ENCODE measurements at regions not wholly inside any gene's neighbourhood (a gene's known extent, or its start where the extent isn't known, plus 50 kb on each side); places are given as distances from the start of the nearest gene placed in this dataset.

DNA sequence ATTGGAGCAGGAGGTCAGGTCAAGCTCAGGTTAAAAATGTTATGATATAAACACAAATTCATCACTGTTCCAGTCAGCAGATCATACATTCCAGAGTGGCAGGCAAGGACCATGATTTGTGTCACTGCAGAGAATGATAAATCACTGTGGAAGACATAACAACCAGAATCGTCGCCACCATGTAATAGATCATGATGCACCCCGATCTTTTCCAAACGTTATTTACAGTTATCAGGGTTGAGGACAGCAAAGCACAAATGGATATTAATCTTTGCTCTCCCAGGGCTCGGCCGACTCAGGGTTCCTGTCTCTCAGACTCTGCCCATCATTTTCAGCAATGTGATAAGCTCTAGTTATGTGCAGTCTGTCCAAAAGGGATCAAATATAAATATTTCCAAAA, 122.7 kb downstream of the ZBTB18 start:
- FAIRE-seq = no peak

DNA sequence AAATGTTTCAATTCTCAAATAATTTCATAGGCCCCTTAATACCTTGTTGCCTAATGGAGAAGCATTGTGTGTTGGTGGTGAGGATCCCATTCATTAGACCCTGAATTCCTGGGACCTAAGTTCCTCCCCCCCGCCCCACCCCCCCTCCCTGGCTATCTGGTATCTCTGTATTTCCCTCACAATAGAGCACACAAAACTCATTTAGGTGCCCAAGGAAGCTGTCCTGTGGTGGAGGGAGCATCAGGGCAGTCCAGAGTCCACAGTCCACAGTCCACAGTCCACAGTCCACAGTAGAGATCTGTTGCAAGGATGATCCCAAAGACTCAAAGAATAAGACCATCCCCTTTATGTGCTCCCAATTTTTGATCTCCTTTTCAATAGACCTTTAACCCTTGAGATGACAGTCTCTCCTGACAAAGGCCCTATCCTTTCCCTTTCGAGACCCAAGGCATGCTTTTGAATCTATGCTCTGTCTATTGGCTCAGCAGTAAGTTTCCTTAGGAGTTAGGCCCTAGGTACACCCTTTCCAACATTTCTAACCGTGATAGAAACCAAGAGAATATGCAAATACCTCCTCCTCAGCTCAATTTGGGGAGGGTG, 123.9 kb downstream of the ZBTB18 start:
- H3K9me3 ChIP-seq (ENCODE audit: insufficient read depth, low read depth, low read length) = no peaks in the 10 kb centered on the region
- Mint-ChIP-seq H3K27ac (ENCODE audit: unreplicated experiment) (no peak overlapping the region), H3K36me3 (ENCODE audit: low read depth, unreplicated experiment) (no peaks in the 10 kb centered on the region), H3K4me3 (ENCODE audit: unreplicated experiment) (no peak overlapping the region), H3K4me1 (ENCODE audit: low read depth, unreplicated experiment) (peaks cover 2% of the 10 kb centered on the region), H3K27me3 (ENCODE audit: low read depth, unreplicated experiment) (peaks cover 2% of the 10 kb centered on the region), H3K9me3 (ENCODE audit: unreplicated experiment) (peaks cover 2% of the 10 kb centered on the region)
- no peak overlapping the region for H3K27ac ChIP-seq (ENCODE audit: low read depth, low read length)
- H3K36me3 ChIP-seq (ENCODE audit: insufficient read depth, low read length) = no peaks in the 10 kb centered on the region
- no peaks in the 10 kb centered on the region for H3K27me3 ChIP-seq (ENCODE audit: insufficient read depth, low read length)
- H3K79me2 ChIP-seq (ENCODE audit: insufficient read depth, low read length) = no peaks in the 10 kb centered on the region
- DNase-seq (ENCODE audit: low read depth) (no peak), FAIRE-seq (no peak)
- TF ChIP-seq, protein P1, sequence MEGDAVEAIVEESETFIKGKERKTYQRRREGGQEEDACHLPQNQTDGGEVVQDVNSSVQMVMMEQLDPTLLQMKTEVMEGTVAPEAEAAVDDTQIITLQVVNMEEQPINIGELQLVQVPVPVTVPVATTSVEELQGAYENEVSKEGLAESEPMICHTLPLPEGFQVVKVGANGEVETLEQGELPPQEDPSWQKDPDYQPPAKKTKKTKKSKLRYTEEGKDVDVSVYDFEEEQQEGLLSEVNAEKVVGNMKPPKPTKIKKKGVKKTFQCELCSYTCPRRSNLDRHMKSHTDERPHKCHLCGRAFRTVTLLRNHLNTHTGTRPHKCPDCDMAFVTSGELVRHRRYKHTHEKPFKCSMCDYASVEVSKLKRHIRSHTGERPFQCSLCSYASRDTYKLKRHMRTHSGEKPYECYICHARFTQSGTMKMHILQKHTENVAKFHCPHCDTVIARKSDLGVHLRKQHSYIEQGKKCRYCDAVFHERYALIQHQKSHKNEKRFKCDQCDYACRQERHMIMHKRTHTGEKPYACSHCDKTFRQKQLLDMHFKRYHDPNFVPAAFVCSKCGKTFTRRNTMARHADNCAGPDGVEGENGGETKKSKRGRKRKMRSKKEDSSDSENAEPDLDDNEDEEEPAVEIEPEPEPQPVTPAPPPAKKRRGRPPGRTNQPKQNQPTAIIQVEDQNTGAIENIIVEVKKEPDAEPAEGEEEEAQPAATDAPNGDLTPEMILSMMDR (IDR thresholded peaks at IDR 0.05; ENCODE audit: insufficient read depth, low read depth, low read length) = no peak
- no peak overlapping the region for H2AFZ ChIP-seq (ENCODE audit: low read depth, low read length)
- H3K4me1 ChIP-seq (ENCODE audit: insufficient read depth, low read length) = no peaks in the 10 kb centered on the region
- no peak overlapping the region for H3K9ac ChIP-seq (ENCODE audit: low read length)
- H4K20me1 ChIP-seq (ENCODE audit: insufficient read depth, low read length) = no peaks in the 10 kb centered on the region
- H3K4me2 ChIP-seq (ENCODE audit: low read length) = no peak overlapping the region
- H3K4me3 ChIP-seq (ENCODE audit: insufficient read depth, low read depth, low read length) = no peak overlapping the region

More for the DNA sequence above, 122.7 kb downstream of the ZBTB18 start:
- Histone ChIP-seq H4K20me1 (ENCODE audit: insufficient read depth, low read length) (no peaks in the 10 kb centered on the region), H3K9me3 (ENCODE audit: insufficient read depth, low read depth, low read length) (no peaks in the 10 kb centered on the region), H3K4me3 (ENCODE audit: insufficient read depth, low read depth, low read length) (no peak overlapping the region), H3K27me3 (ENCODE audit: insufficient read depth, low read length) (no peaks in the 10 kb centered on the region), H2AFZ (ENCODE audit: low read depth, low read length) (no peak overlapping the region), H3K36me3 (ENCODE audit: insufficient read depth, low read length) (no peaks in the 10 kb centered on the region), H3K4me2 (ENCODE audit: low read length) (no peak overlapping the region), H3K9ac (ENCODE audit: low read length) (no peak overlapping the region), H3K79me2 (ENCODE audit: insufficient read depth, low read length) (no peaks in the 10 kb centered on the region), H3K4me1 (ENCODE audit: insufficient read depth, low read length) (no peaks in the 10 kb centered on the region), H3K27ac (ENCODE audit: low read depth, low read length) (no peak overlapping the region)
- no peaks in the 10 kb centered on the region for H3K36me3 Mint-ChIP-seq (ENCODE audit: low read depth, unreplicated experiment)
- H3K4me1 Mint-ChIP-seq (ENCODE audit: low read depth, unreplicated experiment) = peaks cover 2% of the 10 kb centered on the region
- no peak overlapping the region for H3K4me3 Mint-ChIP-seq (ENCODE audit: unreplicated experiment)
- no peak overlapping the region for H3K27ac Mint-ChIP-seq (ENCODE audit: unreplicated experiment)
- peak; percentile 54 for DNase-seq (ENCODE audit: low read depth)
- H3K27me3 Mint-ChIP-seq (ENCODE audit: low read depth, unreplicated experiment) = peaks cover 2% of the 10 kb centered on the region
- peaks cover 2% of the 10 kb centered on the region for H3K9me3 Mint-ChIP-seq (ENCODE audit: unreplicated experiment)
- TF ChIP-seq EZH2 (IDR thresholded peaks at IDR 0.05; ENCODE audit: insufficient read depth, low read length) = no peak
- TF ChIP-seq, protein P1 (IDR thresholded peaks at IDR 0.05; ENCODE audit: insufficient read depth, low read depth, low read length) = no peak

DNA sequence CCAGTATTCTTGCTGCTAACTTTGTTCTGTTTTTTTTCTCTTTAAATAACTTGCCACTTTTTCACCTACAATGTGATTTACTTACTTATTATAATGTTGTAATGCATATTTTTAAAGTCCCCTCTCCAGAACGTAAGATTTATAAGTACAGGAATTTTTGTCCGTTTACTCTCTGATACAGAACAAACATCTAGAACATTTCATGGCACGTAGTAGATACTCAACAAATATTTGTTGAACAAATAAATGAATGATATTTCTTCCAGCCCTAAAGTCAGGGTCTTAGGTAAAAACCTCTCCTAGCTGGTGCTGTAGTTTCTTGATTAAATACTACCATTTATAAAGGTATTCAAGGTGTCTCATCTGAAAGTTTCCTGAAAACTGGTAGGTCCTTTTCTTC, 125.1 kb downstream of the ZBTB18 start:
- H3K27me3 ChIP-seq (ENCODE audit: insufficient read depth, low read length) = no peaks in the 10 kb centered on the region
- Mint-ChIP-seq H3K27ac (ENCODE audit: unreplicated experiment) (no peak overlapping the region), H3K36me3 (ENCODE audit: low read depth, unreplicated experiment) (no peaks in the 10 kb centered on the region), H3K4me3 (ENCODE audit: unreplicated experiment) (no peak overlapping the region), H3K27me3 (ENCODE audit: low read depth, unreplicated experiment) (peaks cover 2% of the 10 kb centered on the region), H3K4me1 (ENCODE audit: low read depth, unreplicated experiment) (peaks cover 5% of the 10 kb centered on the region), H3K9me3 (ENCODE audit: unreplicated experiment) (peaks cover 2% of the 10 kb centered on the region)
- H3K9ac ChIP-seq (ENCODE audit: low read length) = no peak overlapping the region
- TF ChIP-seq EZH2 (IDR thresholded peaks at IDR 0.05; ENCODE audit: insufficient read depth, low read length) = no peak
- TF ChIP-seq, protein P1 (IDR thresholded peaks at IDR 0.05; ENCODE audit: insufficient read depth, low read depth, low read length) = no peak
- H3K36me3 ChIP-seq (ENCODE audit: insufficient read depth, low read length) = no peaks in the 10 kb centered on the region
- H3K4me1 ChIP-seq (ENCODE audit: insufficient read depth, low read length) = no peaks in the 10 kb centered on the region
- H3K4me2 ChIP-seq (ENCODE audit: low read length) = no peak overlapping the region
- H4K20me1 ChIP-seq (ENCODE audit: insufficient read depth, low read length) = no peaks in the 10 kb centered on the region
- H3K27ac ChIP-seq (ENCODE audit: low read depth, low read length) = no peak overlapping the region
- DNase-seq (ENCODE audit: low read depth) (no peak), FAIRE-seq (no peak)
- no peaks in the 10 kb centered on the region for H3K9me3 ChIP-seq (ENCODE audit: insufficient read depth, low read depth, low read length)
- no peak overlapping the region for H3K4me3 ChIP-seq (ENCODE audit: insufficient read depth, low read depth, low read length)
- H3K79me2 ChIP-seq (ENCODE audit: insufficient read depth, low read length) = no peaks in the 10 kb centered on the region
- no peak overlapping the region for H2AFZ ChIP-seq (ENCODE audit: low read depth, low read length)
